Mesendoderm (in vitro differentiated cells): ENCODE measurements at regions not wholly inside any gene's neighbourhood (a gene's known extent, or its start where the extent isn't known, plus 50 kb on each side); places are given as distances from the start of the nearest gene placed in this dataset.

Experiments
- DNase-seq: peaks from one replicate; pipeline ENCODE4 v3.0.0; 2013
- H2AK5ac ChIP-seq: 2 replicates; pipeline ENCODE4 v1.6.1; 2013; ENCODE audit warnings: low read length, inconsistent platforms
- H2BK120ac ChIP-seq: 2 replicates; pipeline ENCODE4 v1.6.1; 2013; ENCODE audit warnings: low read depth, mild to moderate bottlenecking, low read length, moderate library complexity, mixed read lengths
- H2BK15ac ChIP-seq: replicated peaks from 2 replicates; pipeline ENCODE4 v1.6.1; 2013; ENCODE audit warnings: low read depth, mild to moderate bottlenecking, moderate library complexity
- H2BK5ac ChIP-seq: 2 replicates; pipeline ENCODE4 v1.6.1; 2013; ENCODE audit warnings: low read length, inconsistent platforms
- H3K18ac ChIP-seq: 2 replicates; pipeline ENCODE4 v1.6.1; 2013; ENCODE audit warnings: mild to moderate bottlenecking, low read length, mixed read lengths
- H3K23ac ChIP-seq: one replicate; pipeline ENCODE4 v1.6.1; 2013; ENCODE audit warnings: low read length
- H3K27ac ChIP-seq: 2 replicates; pipeline ENCODE4 v1.5.1; 2013; ENCODE audit warnings: low read depth, mild to moderate bottlenecking, inconsistent platforms, low read length, moderate library complexity
- H3K27me3 ChIP-seq: 2 replicates; pipeline ENCODE4 v1.6.1; 2013; ENCODE audit warnings: low read length, control low read depth, mild to moderate bottlenecking, inconsistent platforms; ENCODE audit not compliant: insufficient read depth, poor library complexity
- H3K36me3 ChIP-seq: 2 replicates; pipeline ENCODE4 v1.6.1; 2013; ENCODE audit warnings: low read length, inconsistent platforms; ENCODE audit not compliant: control insufficient read depth, insufficient read depth
- H3K4ac ChIP-seq: one replicate; pipeline ENCODE4 v1.6.1; 2013; ENCODE audit warnings: low read depth, mild to moderate bottlenecking, low read length, moderate library complexity
- H3K4me1 ChIP-seq: 2 replicates; pipeline ENCODE4 v1.6.1; 2013; ENCODE audit warnings: low read depth, low read length, inconsistent platforms; ENCODE audit not compliant: control insufficient read depth
- H3K4me2 ChIP-seq: 2 replicates; pipeline ENCODE4 v1.6.1; 2013; ENCODE audit warnings: low read length
- H3K4me3 ChIP-seq: 2 replicates; pipeline ENCODE4 v1.5.1; 2013; ENCODE audit warnings: mild to moderate bottlenecking, low read length
- H3K56ac ChIP-seq: one replicate; pipeline ENCODE4 v1.6.1; 2013; ENCODE audit warnings: low read length
- H3K79me1 ChIP-seq: 2 replicates; pipeline ENCODE4 v1.6.1; 2013; ENCODE audit warnings: low read length, inconsistent platforms
- H3K79me2 ChIP-seq: 2 replicates; pipeline ENCODE4 v1.6.1; 2013; ENCODE audit warnings: mild to moderate bottlenecking, low read length; ENCODE audit not compliant: control insufficient read depth, insufficient read depth
- H3K9ac ChIP-seq: 2 replicates; pipeline ENCODE4 v1.6.1; 2013; ENCODE audit warnings: low read length, inconsistent platforms
- H4K5ac ChIP-seq: one replicate; pipeline ENCODE4 v1.6.1; 2013; ENCODE audit warnings: low read length
- H4K8ac ChIP-seq: one replicate; pipeline ENCODE4 v1.6.1; 2013; ENCODE audit warnings: low read depth, mild to moderate bottlenecking, control low read depth, low read length, moderate library complexity
- WGBS: extraction: QIAGEN DNeasy Blood & Tissue Kit; methylation state at CpG from one replicate; pipeline ENCODE4 v1.1.7; 2013; ENCODE audit warnings: low lambda C conversion rate, missing lambda C conversion rate; ENCODE audit not compliant: insufficient coverage; ENCODE audit errors: extremely low coverage; 5-methylcytosine and 5-hydroxymethylcytosine counted together

- Histone ChIP-seq H2AK5ac (no peak overlapping the region), H2BK5ac (no peak overlapping the region), H3K79me2 (no peaks in the 10 kb centered on the region), H2BK15ac (no peak overlapping the region), H3K27ac (no peak overlapping the region), H3K36me3 (no peaks in the 10 kb centered on the region), H3K4me2 (no peak overlapping the region), H4K5ac (no peak overlapping the region), H3K79me1 (no peaks in the 10 kb centered on the region), H3K23ac (no peak overlapping the region), H3K18ac (no peak overlapping the region), H3K4ac (no peak overlapping the region), H2BK120ac (no peak overlapping the region), H4K8ac (no peak overlapping the region), H3K56ac (no peak overlapping the region), H3K27me3 (no peaks in the 10 kb centered on the region), H3K4me3 (no peak overlapping the region), H3K4me1 (no peaks in the 10 kb centered on the region), H3K9ac (no peak overlapping the region)
- no CpG with 5 or more reads among the region's 4 CpGs for WGBS
- DNase-seq = no peak
These were observed 234.3 kb downstream of the ZNF674 start for GRCh38 chrX:46310815-46311497.

DNA sequence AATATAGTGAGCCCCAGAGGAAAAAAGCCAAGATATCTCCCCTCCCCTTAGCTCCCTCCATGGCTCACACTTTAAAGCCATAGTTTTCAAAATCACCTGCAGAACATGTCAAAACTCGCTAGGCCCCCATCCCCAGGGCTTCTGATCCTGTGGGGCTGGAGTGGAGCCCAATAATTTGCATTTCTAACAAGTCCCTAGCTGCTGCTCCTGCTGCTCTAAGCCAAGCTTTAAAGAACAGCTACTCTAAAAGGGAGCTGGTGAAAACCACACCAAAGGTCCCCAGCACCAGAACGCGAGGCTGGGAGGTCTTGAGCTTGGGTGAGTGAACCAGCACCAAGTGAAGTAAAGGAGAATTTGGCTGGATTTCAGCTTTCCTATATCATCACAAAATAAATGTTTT, 237.1 kb downstream of the ZNF674 start:
- H2BK15ac ChIP-seq = no peak overlapping the region

GRCh38 chrX:46306103-46306502, 239.1 kb downstream of the ZNF674 start:
- Histone ChIP-seq H3K79me1 (no peaks in the 10 kb centered on the region), H3K27me3 (no peaks in the 10 kb centered on the region), H2AK5ac (no peak overlapping the region), H2BK15ac (no peak overlapping the region), H3K23ac (no peak overlapping the region), H4K5ac (no peak overlapping the region), H3K9ac (no peak overlapping the region), H3K4me3 (no peak overlapping the region), H3K4me2 (no peak overlapping the region), H3K4ac (no peak overlapping the region), H3K4me1 (no peaks in the 10 kb centered on the region), H3K18ac (no peak overlapping the region), H3K27ac (no peak overlapping the region), H4K8ac (no peak overlapping the region), H3K79me2 (no peaks in the 10 kb centered on the region), H3K36me3 (no peaks in the 10 kb centered on the region), H3K56ac (no peak overlapping the region), H2BK120ac (no peak overlapping the region), H2BK5ac (no peak overlapping the region)
- no peak for DNase-seq
- WGBS = no CpG with 5 or more reads among the region's 3 CpGs

More for the DNA sequence above, 237.1 kb downstream of the ZNF674 start:
- Histone ChIP-seq H3K79me2 (no peaks in the 10 kb centered on the region), H3K18ac (no peak overlapping the region), H3K23ac (no peak overlapping the region), H2AK5ac (no peak overlapping the region), H3K9ac (no peak overlapping the region), H3K4me2 (no peak overlapping the region), H3K27me3 (no peaks in the 10 kb centered on the region), H3K4ac (no peak overlapping the region), H3K36me3 (no peaks in the 10 kb centered on the region), H3K79me1 (no peaks in the 10 kb centered on the region), H3K27ac (no peak overlapping the region), H3K4me1 (no peaks in the 10 kb centered on the region), H4K8ac (no peak overlapping the region), H4K5ac (no peak overlapping the region), H3K56ac (no peak overlapping the region), H2BK5ac (no peak overlapping the region), H2BK120ac (no peak overlapping the region), H3K4me3 (no peak overlapping the region)
- WGBS = no CpG with 5 or more reads among the region's 3 CpGs
- no peak for DNase-seq

DNA sequence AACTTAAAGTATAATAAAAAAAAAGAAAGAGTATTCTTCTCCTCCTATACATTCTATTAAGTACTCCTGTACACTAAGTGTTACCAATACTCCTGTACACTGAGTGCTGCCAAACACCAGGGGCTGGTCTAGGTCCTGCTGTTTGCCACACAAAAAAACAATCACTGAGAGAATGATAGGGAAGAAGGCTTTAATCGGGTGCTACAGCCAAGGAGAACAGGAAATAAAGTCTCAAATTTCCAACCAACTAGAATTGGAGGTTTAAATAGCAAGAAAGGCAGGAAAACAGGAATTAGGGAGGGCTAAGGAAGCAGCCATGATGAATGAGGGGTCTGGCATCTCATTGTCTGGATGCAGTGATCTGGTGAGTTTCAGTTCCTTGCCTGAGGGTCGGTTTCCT, 239.8 kb downstream of the ZNF674 start:
- Histone ChIP-seq H3K4ac (no peak overlapping the region), H2AK5ac (no peak overlapping the region), H4K8ac (no peak overlapping the region), H3K18ac (no peak overlapping the region), H3K4me2 (no peak overlapping the region), H3K23ac (no peak overlapping the region), H3K79me1 (no peaks in the 10 kb centered on the region), H3K27me3 (no peaks in the 10 kb centered on the region), H3K56ac (no peak overlapping the region), H4K5ac (no peak overlapping the region), H3K4me3 (no peak overlapping the region), H3K9ac (no peak overlapping the region), H2BK120ac (no peak overlapping the region), H3K27ac (no peak overlapping the region), H3K79me2 (no peaks in the 10 kb centered on the region), H2BK5ac (no peak overlapping the region), H3K4me1 (no peaks in the 10 kb centered on the region), H2BK15ac (no peak overlapping the region), H3K36me3 (no peaks in the 10 kb centered on the region)
- no CpG with 5 or more reads among the region's 2 CpGs for WGBS
- DNase-seq = no peak

GRCh38 chrX:46301903-46302302, 243.3 kb downstream of the ZNF674 start:
- Histone ChIP-seq H3K23ac (no peak overlapping the region), H3K27me3 (no peaks in the 10 kb centered on the region), H4K8ac (no peak overlapping the region), H2BK15ac (no peak overlapping the region), H3K9ac (no peak overlapping the region), H2AK5ac (no peak overlapping the region), H4K5ac (no peak overlapping the region), H2BK120ac (no peak overlapping the region), H3K4ac (no peak overlapping the region), H2BK5ac (no peak overlapping the region), H3K36me3 (no peaks in the 10 kb centered on the region), H3K79me1 (no peaks in the 10 kb centered on the region), H3K18ac (no peak overlapping the region), H3K56ac (no peak overlapping the region), H3K4me2 (no peak overlapping the region), H3K27ac (no peak overlapping the region), H3K4me1 (no peaks in the 10 kb centered on the region), H3K79me2 (no peaks in the 10 kb centered on the region), H3K4me3 (no peak overlapping the region)
- WGBS = no CpG with 5 or more reads among the region's 2 CpGs
- no peak for DNase-seq

- Histone ChIP-seq H3K4me3 (no peak overlapping the region), H3K23ac (no peak overlapping the region), H3K27me3 (no peaks in the 10 kb centered on the region)
These were observed 246.4 kb downstream of the ZNF674 start for GRCh38 chrX:46298821-46299220.

More at GRCh38 chrX:46298821-46299220, 246.4 kb downstream of the ZNF674 start:
- no CpG with 5 or more reads among the region's 2 CpGs for WGBS
- Histone ChIP-seq H3K79me1 (no peaks in the 10 kb centered on the region), H3K9ac (no peak overlapping the region), H4K8ac (no peak overlapping the region), H2BK15ac (no peak overlapping the region), H3K4me2 (no peak overlapping the region), H3K27ac (no peak overlapping the region), H2BK120ac (no peak overlapping the region), H2BK5ac (no peak overlapping the region), H3K4me1 (no peaks in the 10 kb centered on the region), H4K5ac (no peak overlapping the region), H2AK5ac (no peak overlapping the region), H3K56ac (no peak overlapping the region), H3K36me3 (no peaks in the 10 kb centered on the region), H3K4ac (no peak overlapping the region), H3K79me2 (no peaks in the 10 kb centered on the region), H3K18ac (no peak overlapping the region)
- DNase-seq = no peak
